ENCODE measurements at regions not wholly inside any gene's neighbourhood (a gene's known extent, or its start where the extent isn't known, plus 50 kb on each side); places are given as distances from the start of the nearest gene placed in this dataset.

- no peak overlapping the region for H3K27ac ChIP-seq (ENCODE audit: low read depth, low read length)
- no peak overlapping the region for H3K4me3 ChIP-seq (ENCODE audit: low read length)
- no peaks in the 10 kb centered on the region for H3K36me3 ChIP-seq (ENCODE audit: control insufficient read depth, insufficient read depth, low read length)
- H3K4me1 ChIP-seq (ENCODE audit: control insufficient read depth, insufficient read depth, low read length): no peaks in the 10 kb centered on the region
- H3K9ac ChIP-seq (ENCODE audit: low read length): no peak overlapping the region
- no peaks in the 10 kb centered on the region for H3K27me3 ChIP-seq (ENCODE audit: control insufficient read depth, insufficient read depth, low read length)
Observed at GRCh38 chr3:103706671-103707070, 1271.9 kb downstream of the ZPLD1 start.

DNA sequence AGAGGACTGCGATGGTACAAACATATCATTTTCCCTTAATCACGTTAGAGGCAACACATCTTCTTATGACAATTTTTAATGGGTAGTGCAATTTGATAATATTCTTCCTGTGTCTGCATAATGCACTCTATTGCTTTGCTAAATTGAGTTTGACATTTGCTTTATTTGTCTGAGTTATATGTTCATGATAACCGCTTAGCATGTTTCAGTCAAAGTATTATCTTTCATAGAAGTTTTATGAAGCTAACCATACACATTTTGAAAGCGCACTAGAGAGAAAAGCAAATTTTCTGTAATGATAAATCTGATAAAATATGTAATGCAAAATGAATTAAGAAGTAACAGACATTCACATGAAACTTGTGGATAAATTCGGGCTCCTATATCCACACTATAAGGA, 1276.9 kb downstream of the ZPLD1 start:
- Histone ChIP-seq H3K36me3 (ENCODE audit: control insufficient read depth, insufficient read depth, low read length) (no peaks in the 10 kb centered on the region), H3K27me3 (ENCODE audit: control insufficient read depth, insufficient read depth, low read length) (no peaks in the 10 kb centered on the region), H3K9ac (ENCODE audit: low read length) (no peak overlapping the region)

GRCh38 chr3:103712320-103713008, 1277.6 kb downstream of the ZPLD1 start:
- H3K4me3 ChIP-seq (ENCODE audit: low read length): no peak overlapping the region
- no peak overlapping the region for H3K9ac ChIP-seq (ENCODE audit: low read length)

More for the DNA sequence above, 1276.9 kb downstream of the ZPLD1 start:
- H3K4me3 ChIP-seq (ENCODE audit: low read length): no peak overlapping the region
- no peaks in the 10 kb centered on the region for H3K4me1 ChIP-seq (ENCODE audit: control insufficient read depth, insufficient read depth, low read length)
- no peak overlapping the region for H3K27ac ChIP-seq (ENCODE audit: low read depth, low read length)

GRCh38 chr3:103729547-103729946, 1294.7 kb downstream of the ZPLD1 start:
- no peak overlapping the region for H3K27ac ChIP-seq (ENCODE audit: low read depth, low read length)

More at GRCh38 chr3:103712320-103713008, 1277.6 kb downstream of the ZPLD1 start:
- no peaks in the 10 kb centered on the region for H3K4me1 ChIP-seq (ENCODE audit: control insufficient read depth, insufficient read depth, low read length)
- no peak overlapping the region for H3K27ac ChIP-seq (ENCODE audit: low read depth, low read length)
- no peaks in the 10 kb centered on the region for H3K36me3 ChIP-seq (ENCODE audit: control insufficient read depth, insufficient read depth, low read length)
- H3K27me3 ChIP-seq (ENCODE audit: control insufficient read depth, insufficient read depth, low read length): no peaks in the 10 kb centered on the region

GRCh38 chr3:103730744-103731143, 1295.9 kb downstream of the ZPLD1 start:
- H3K9ac ChIP-seq (ENCODE audit: low read length): no peak overlapping the region
- no peaks in the 10 kb centered on the region for H3K36me3 ChIP-seq (ENCODE audit: control insufficient read depth, insufficient read depth, low read length)
- no peak overlapping the region for H3K4me3 ChIP-seq (ENCODE audit: low read length)
- no peaks in the 10 kb centered on the region for H3K4me1 ChIP-seq (ENCODE audit: control insufficient read depth, insufficient read depth, low read length)
- H3K27me3 ChIP-seq (ENCODE audit: control insufficient read depth, insufficient read depth, low read length): no peaks in the 10 kb centered on the region
- H3K27ac ChIP-seq (ENCODE audit: low read depth, low read length): no peak overlapping the region

More at GRCh38 chr3:103729547-103729946, 1294.7 kb downstream of the ZPLD1 start:
- H3K4me1 ChIP-seq (ENCODE audit: control insufficient read depth, insufficient read depth, low read length): no peaks in the 10 kb centered on the region
- no peak overlapping the region for H3K9ac ChIP-seq (ENCODE audit: low read length)
- no peaks in the 10 kb centered on the region for H3K27me3 ChIP-seq (ENCODE audit: control insufficient read depth, insufficient read depth, low read length)
- no peaks in the 10 kb centered on the region for H3K36me3 ChIP-seq (ENCODE audit: control insufficient read depth, insufficient read depth, low read length)
- no peak overlapping the region for H3K4me3 ChIP-seq (ENCODE audit: low read length)

DNA sequence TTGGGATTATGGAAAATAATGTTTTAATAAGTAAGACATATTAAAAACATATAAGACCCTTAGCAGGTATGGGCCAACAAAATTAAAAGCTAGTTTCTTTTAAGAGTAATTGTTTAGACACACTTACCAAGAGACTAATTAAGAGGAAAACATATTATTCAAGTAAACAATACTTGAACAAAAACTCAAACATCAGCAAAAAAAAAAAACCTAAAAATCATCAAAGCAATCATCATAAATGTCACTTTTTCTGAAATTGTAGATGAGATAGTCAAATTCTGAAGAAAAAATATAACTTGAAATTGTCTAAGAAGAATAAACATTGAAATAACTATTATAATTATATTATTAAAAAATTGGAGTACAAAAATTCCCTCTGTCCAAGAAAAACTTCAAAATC, 1318.2 kb downstream of the ZPLD1 start:
- no peak overlapping the region for H3K27ac ChIP-seq (ENCODE audit: low read depth, low read length)

DNA sequence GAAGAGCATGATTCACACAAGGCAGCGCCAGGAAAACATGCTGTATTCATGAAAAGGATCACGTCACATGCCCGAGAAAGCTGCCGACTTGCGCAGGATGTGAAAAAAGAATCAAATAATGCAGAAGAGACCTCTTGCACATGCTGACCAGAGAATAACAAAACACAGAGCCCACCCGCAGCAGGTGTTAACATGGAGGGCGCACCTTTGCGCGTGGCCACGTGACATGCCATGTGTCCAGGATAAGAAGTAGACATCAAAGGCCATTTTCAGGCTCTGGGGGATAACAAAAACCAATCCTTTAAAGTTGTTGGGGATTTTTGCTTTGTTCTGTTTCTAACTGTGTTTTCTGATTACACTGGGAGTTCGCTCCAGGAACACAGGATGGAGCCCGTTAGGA, 1332.8 kb downstream of the ZPLD1 start:
- Histone ChIP-seq H3K27me3 (ENCODE audit: control insufficient read depth, insufficient read depth, low read length) (no peaks in the 10 kb centered on the region), H3K4me3 (ENCODE audit: low read length) (no peak overlapping the region), H3K4me1 (ENCODE audit: control insufficient read depth, insufficient read depth, low read length) (no peaks in the 10 kb centered on the region), H3K9ac (ENCODE audit: low read length) (no peak overlapping the region), H3K36me3 (ENCODE audit: control insufficient read depth, insufficient read depth, low read length) (no peaks in the 10 kb centered on the region), H3K27ac (ENCODE audit: low read depth, low read length) (no peak overlapping the region)

More for the DNA sequence above, 1318.2 kb downstream of the ZPLD1 start:
- H3K36me3 ChIP-seq (ENCODE audit: control insufficient read depth, insufficient read depth, low read length): no peaks in the 10 kb centered on the region
- H3K4me3 ChIP-seq (ENCODE audit: low read length): no peak overlapping the region
- no peaks in the 10 kb centered on the region for H3K27me3 ChIP-seq (ENCODE audit: control insufficient read depth, insufficient read depth, low read length)
- no peak overlapping the region for H3K9ac ChIP-seq (ENCODE audit: low read length)
- H3K4me1 ChIP-seq (ENCODE audit: control insufficient read depth, insufficient read depth, low read length): no peaks in the 10 kb centered on the region

DNA sequence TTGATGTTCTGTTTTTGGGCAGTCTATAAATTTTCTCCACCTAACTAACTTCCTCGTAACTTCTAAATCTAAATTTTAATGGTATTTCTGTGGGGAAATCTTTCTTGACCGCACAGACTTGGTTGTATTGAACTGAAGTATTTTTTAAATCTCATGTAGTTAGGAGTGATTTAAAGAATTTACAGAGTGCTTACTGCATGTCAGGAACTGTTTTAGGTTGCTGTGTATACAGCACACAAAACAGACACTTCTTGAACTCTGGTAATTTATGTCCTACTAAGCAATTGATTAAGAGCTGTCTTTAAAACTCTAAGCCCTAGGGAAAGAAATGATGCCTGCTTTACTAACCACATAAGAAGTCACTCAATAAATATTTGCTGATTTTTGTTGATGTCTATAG, 1350.2 kb downstream of the ZPLD1 start:
- H3K36me3 ChIP-seq (ENCODE audit: control insufficient read depth, insufficient read depth, low read length): no peaks in the 10 kb centered on the region
- no peak overlapping the region for H3K27ac ChIP-seq (ENCODE audit: low read depth, low read length)
- no peaks in the 10 kb centered on the region for H3K4me1 ChIP-seq (ENCODE audit: control insufficient read depth, insufficient read depth, low read length)
- H3K9ac ChIP-seq (ENCODE audit: low read length): no peak overlapping the region
- no peaks in the 10 kb centered on the region for H3K27me3 ChIP-seq (ENCODE audit: control insufficient read depth, insufficient read depth, low read length)
- no peak overlapping the region for H3K4me3 ChIP-seq (ENCODE audit: low read length)

GRCh38 chr3:103785537-103785936, 1350.7 kb downstream of the ZPLD1 start:
- Histone ChIP-seq H3K9ac (ENCODE audit: low read length) (no peak overlapping the region), H3K27me3 (ENCODE audit: control insufficient read depth, insufficient read depth, low read length) (no peaks in the 10 kb centered on the region), H3K36me3 (ENCODE audit: control insufficient read depth, insufficient read depth, low read length) (no peaks in the 10 kb centered on the region), H3K4me3 (ENCODE audit: low read length) (no peak overlapping the region), H3K4me1 (ENCODE audit: control insufficient read depth, insufficient read depth, low read length) (no peaks in the 10 kb centered on the region), H3K27ac (ENCODE audit: low read depth, low read length) (no peak overlapping the region)

GRCh38 chr3:103786296-103786695, 1351.5 kb downstream of the ZPLD1 start:
- Histone ChIP-seq H3K4me3 (ENCODE audit: low read length) (no peak overlapping the region), H3K27me3 (ENCODE audit: control insufficient read depth, insufficient read depth, low read length) (no peaks in the 10 kb centered on the region), H3K36me3 (ENCODE audit: control insufficient read depth, insufficient read depth, low read length) (no peaks in the 10 kb centered on the region), H3K9ac (ENCODE audit: low read length) (no peak overlapping the region), H3K27ac (ENCODE audit: low read depth, low read length) (no peak overlapping the region), H3K4me1 (ENCODE audit: control insufficient read depth, insufficient read depth, low read length) (no peaks in the 10 kb centered on the region)

DNA sequence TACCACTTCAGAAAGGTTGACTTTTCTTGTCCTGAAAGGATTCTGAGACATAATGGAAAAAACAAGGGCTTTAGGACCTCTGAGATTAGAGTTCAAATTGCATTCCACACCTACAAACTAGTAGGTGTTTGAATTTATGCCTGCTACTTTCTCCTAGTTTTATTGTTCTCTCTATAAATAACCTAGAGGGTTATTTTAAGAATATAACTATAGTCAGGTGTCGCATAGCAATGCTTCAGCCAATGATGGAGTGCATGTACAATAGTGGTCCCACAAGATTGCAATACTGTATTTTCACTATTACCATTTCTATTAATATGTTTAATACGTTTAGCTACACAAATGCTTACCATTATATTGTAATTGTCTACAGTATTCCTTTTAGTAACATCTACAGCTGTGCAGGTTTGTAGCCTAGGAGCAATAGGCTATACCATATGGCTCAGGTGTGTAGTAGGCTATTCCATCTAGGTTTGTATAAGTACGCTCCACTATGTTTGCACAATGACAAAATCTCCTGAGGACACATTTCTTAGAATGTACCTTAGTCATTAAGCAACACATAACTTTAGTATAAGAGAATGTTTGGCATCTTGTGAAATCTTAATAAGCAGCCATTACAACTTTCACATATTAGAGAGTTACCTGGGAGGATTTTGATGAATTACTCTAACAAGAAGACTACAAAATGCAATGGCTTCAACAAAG, 1352.5 kb downstream of the ZPLD1 start:
- Histone ChIP-seq H3K27ac (ENCODE audit: low read depth, low read length) (no peak overlapping the region), H3K27me3 (ENCODE audit: control insufficient read depth, insufficient read depth, low read length) (no peaks in the 10 kb centered on the region), H3K9ac (ENCODE audit: low read length) (no peak overlapping the region), H3K4me3 (ENCODE audit: low read length) (no peak overlapping the region), H3K4me1 (ENCODE audit: control insufficient read depth, insufficient read depth, low read length) (no peaks in the 10 kb centered on the region), H3K36me3 (ENCODE audit: control insufficient read depth, insufficient read depth, low read length) (no peaks in the 10 kb centered on the region)

GRCh38 chr3:103787879-103788278, 1353.1 kb downstream of the ZPLD1 start:
- H3K36me3 ChIP-seq (ENCODE audit: control insufficient read depth, insufficient read depth, low read length): no peaks in the 10 kb centered on the region
- no peak overlapping the region for H3K27ac ChIP-seq (ENCODE audit: low read depth, low read length)
- no peak overlapping the region for H3K4me3 ChIP-seq (ENCODE audit: low read length)
- H3K9ac ChIP-seq (ENCODE audit: low read length): no peak overlapping the region
- H3K27me3 ChIP-seq (ENCODE audit: control insufficient read depth, insufficient read depth, low read length): no peaks in the 10 kb centered on the region
- H3K4me1 ChIP-seq (ENCODE audit: control insufficient read depth, insufficient read depth, low read length): no peaks in the 10 kb centered on the region

Data from rectal smooth muscle tissue (tissue), 1 donor.